Rectal smooth muscle tissue (tissue), 1 donor: ENCODE measurements at regions not wholly inside any gene's neighbourhood (a gene's known extent, or its start where the extent isn't known, plus 50 kb on each side); places are given as distances from the start of the nearest gene placed in this dataset.
"Not testable (repeated sequence)": the region's sequence is repeated elsewhere in the genome, so short reads cannot be mapped to it uniquely, and the experiment has no call there.

Experiments
- H3K27ac ChIP-seq: one replicate; pipeline ENCODE4 v1.7.0; 2013; ENCODE audit warnings: low read depth, low read length, inconsistent platforms
- H3K27me3 ChIP-seq: one replicate; pipeline ENCODE4 v1.7.0; 2013; ENCODE audit warnings: low read length; ENCODE audit not compliant: control insufficient read depth, insufficient read depth
- H3K36me3 ChIP-seq: one replicate; pipeline ENCODE4 v1.7.0; 2013; ENCODE audit warnings: low read length; ENCODE audit not compliant: control insufficient read depth, insufficient read depth
- H3K4me1 ChIP-seq: one replicate; pipeline ENCODE4 v1.7.0; 2013; ENCODE audit warnings: low read length; ENCODE audit not compliant: control insufficient read depth, insufficient read depth
- H3K4me3 ChIP-seq: one replicate; pipeline ENCODE4 v1.7.0; 2013; ENCODE audit warnings: low read length
- H3K9ac ChIP-seq: one replicate; pipeline ENCODE4 v1.7.0; 2013; ENCODE audit warnings: low read length

GRCh38 chr20:29308956-29309355, 1948.5 kb upstream of the DEFB115 start:
- H3K9ac ChIP-seq, H3K4me3 ChIP-seq, H3K36me3 ChIP-seq, H3K27me3 ChIP-seq, H3K27ac ChIP-seq, H3K4me1 ChIP-seq: not testable (repeated sequence)

- H3K9ac ChIP-seq, H3K27ac ChIP-seq, H3K27me3 ChIP-seq, H3K36me3 ChIP-seq, H3K4me1 ChIP-seq, H3K4me3 ChIP-seq: not testable (repeated sequence)
These were observed 1948.0 kb upstream of the DEFB115 start for GRCh38 chr20:29309481-29309880.

GRCh38 chr20:29311046-29311445, 1946.4 kb upstream of the DEFB115 start:
- not testable (repeated sequence) for H3K9ac ChIP-seq, H3K36me3 ChIP-seq, H3K27me3 ChIP-seq, H3K4me1 ChIP-seq, H3K4me3 ChIP-seq, H3K27ac ChIP-seq

- H3K9ac ChIP-seq, H3K4me1 ChIP-seq, H3K36me3 ChIP-seq, H3K27me3 ChIP-seq, H3K27ac ChIP-seq, H3K4me3 ChIP-seq: not testable (repeated sequence)
These were observed 1944.8 kb upstream of the DEFB115 start for GRCh38 chr20:29312679-29313078.

GRCh38 chr20:29313481-29313880, 1944.0 kb upstream of the DEFB115 start:
- Histone ChIP-seq H3K9ac (no peak overlapping the region), H3K27ac (no peak overlapping the region), H3K36me3 (no peaks in the 10 kb centered on the region), H3K27me3 (no peaks in the 10 kb centered on the region), H3K4me3 (no peak overlapping the region), H3K4me1 (no peaks in the 10 kb centered on the region)

GRCh38 chr20:29314294-29314693, 1943.2 kb upstream of the DEFB115 start:
- Histone ChIP-seq H3K36me3 (no peaks in the 10 kb centered on the region), H3K9ac (no peak overlapping the region), H3K4me1 (no peaks in the 10 kb centered on the region), H3K4me3 (no peak overlapping the region), H3K27me3 (no peaks in the 10 kb centered on the region), H3K27ac (no peak overlapping the region)

- H3K27me3 ChIP-seq: no peaks in the 10 kb centered on the region
- no peak overlapping the region for H3K4me3 ChIP-seq
- H3K27ac ChIP-seq: no peak overlapping the region
- no peaks in the 10 kb centered on the region for H3K4me1 ChIP-seq
- no peaks in the 10 kb centered on the region for H3K36me3 ChIP-seq
- H3K9ac ChIP-seq: no peak overlapping the region
These were observed 1938.5 kb upstream of the DEFB115 start for GRCh38 chr20:29318871-29319461.

- Histone ChIP-seq H3K9ac (no peak overlapping the region), H3K27me3 (no peaks in the 10 kb centered on the region), H3K4me3 (no peak overlapping the region), H3K36me3 (no peaks in the 10 kb centered on the region), H3K4me1 (no peaks in the 10 kb centered on the region), H3K27ac (no peak overlapping the region)
These were observed 1937.7 kb upstream of the DEFB115 start for GRCh38 chr20:29319725-29320124.

GRCh38 chr20:29320216-29320949, 1937.1 kb upstream of the DEFB115 start:
- not testable (repeated sequence) for H3K27ac ChIP-seq, H3K4me1 ChIP-seq, H3K4me3 ChIP-seq, H3K27me3 ChIP-seq, H3K9ac ChIP-seq, H3K36me3 ChIP-seq

GRCh38 chr20:29323631-29324515, 1933.6 kb upstream of the DEFB115 start:
- H3K27ac ChIP-seq, H3K4me1 ChIP-seq, H3K27me3 ChIP-seq, H3K36me3 ChIP-seq, H3K9ac ChIP-seq, H3K4me3 ChIP-seq: not testable (repeated sequence)

- not testable (repeated sequence) for H3K27me3 ChIP-seq
These were observed 1932.8 kb upstream of the DEFB115 start for GRCh38 chr20:29324516-29325303.

GRCh38 chr20:29325304-29325640, 1932.2 kb upstream of the DEFB115 start:
- no peak overlapping the region for H3K9ac ChIP-seq
- H3K27ac ChIP-seq: no peak overlapping the region
- H3K36me3 ChIP-seq: no peaks in the 10 kb centered on the region
- no peaks in the 10 kb centered on the region for H3K27me3 ChIP-seq
- H3K4me3 ChIP-seq: no peak overlapping the region
- H3K4me1 ChIP-seq: no peaks in the 10 kb centered on the region

More at GRCh38 chr20:29324516-29325303, 1932.8 kb upstream of the DEFB115 start:
- H3K9ac ChIP-seq, H3K4me3 ChIP-seq, H3K36me3 ChIP-seq, H3K27ac ChIP-seq, H3K4me1 ChIP-seq: not testable (repeated sequence)
